ENCODE measurements at regions not wholly inside any gene's neighbourhood (a gene's known extent, or its start where the extent isn't known, plus 50 kb on each side); places are given as distances from the start of the nearest gene placed in this dataset.
"Not testable (repeated sequence)": the region's sequence is repeated elsewhere in the genome, so short reads cannot be mapped to it uniquely, and the experiment has no call there.

DNA sequence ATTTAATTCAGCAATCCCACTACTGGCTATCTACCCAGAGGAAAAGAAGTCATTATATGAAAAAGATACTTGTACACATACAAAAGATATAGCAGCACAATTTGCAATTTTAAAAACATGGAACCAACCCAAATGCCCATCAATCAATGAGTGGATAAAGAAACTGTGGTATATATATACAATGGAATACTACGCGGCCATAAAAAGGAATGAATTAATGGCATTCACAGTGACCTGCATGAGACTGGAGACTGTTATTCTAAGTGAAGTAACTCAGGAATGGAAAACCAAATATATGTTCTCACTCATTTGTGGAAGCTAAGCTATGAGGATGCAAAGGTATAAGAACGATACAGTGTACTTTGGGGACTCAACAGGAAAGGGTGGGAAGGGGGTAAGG lies 102.8 kb upstream of the KCNMA1 start:
- DNase-seq (ENCODE audit: low read depth), result not testable (repeated sequence)

DNA sequence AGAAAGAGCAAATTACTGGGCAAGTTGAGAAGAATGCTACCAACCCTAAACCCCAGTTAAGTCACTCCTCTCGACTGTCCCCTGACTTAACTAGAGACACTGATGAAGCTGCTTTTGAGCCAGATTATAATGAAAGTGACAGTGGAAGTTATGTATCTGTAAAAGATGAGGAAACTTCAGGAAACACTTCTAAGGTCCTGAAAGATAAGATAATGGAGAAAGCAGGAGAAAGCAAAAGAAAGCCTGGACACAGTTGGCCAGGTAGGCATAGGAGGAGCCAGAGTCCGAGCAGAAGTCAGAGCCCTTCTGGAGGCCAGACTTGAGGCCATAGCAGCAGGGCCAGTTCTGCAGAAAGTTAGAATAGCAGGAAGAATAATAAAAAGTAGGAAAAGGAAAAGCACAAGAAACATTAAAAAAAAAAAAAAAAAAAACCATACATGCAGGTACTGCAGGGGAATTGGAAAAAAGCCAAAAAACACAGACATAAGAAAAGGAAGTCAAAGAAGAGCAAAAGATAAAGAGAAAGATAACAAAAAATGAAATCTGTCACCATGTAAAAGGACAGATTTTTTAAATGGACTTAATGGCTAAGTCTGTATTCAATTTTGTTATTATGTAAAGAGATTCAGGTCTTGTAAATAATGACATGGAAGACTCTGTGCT lies 101.0 kb upstream of the KCNMA1 start:
- DNase-seq (ENCODE audit: low read depth), result no peak

- peak; percentile 76 for DNase-seq (ENCODE audit: low read depth)
Observed at GRCh38 chr10:77737608-77738007, 100.0 kb upstream of the KCNMA1 start.

GRCh38 chr10:77735136-77735535 lies 97.5 kb upstream of the KCNMA1 start:
- not testable (repeated sequence) for DNase-seq (ENCODE audit: low read depth)

DNA sequence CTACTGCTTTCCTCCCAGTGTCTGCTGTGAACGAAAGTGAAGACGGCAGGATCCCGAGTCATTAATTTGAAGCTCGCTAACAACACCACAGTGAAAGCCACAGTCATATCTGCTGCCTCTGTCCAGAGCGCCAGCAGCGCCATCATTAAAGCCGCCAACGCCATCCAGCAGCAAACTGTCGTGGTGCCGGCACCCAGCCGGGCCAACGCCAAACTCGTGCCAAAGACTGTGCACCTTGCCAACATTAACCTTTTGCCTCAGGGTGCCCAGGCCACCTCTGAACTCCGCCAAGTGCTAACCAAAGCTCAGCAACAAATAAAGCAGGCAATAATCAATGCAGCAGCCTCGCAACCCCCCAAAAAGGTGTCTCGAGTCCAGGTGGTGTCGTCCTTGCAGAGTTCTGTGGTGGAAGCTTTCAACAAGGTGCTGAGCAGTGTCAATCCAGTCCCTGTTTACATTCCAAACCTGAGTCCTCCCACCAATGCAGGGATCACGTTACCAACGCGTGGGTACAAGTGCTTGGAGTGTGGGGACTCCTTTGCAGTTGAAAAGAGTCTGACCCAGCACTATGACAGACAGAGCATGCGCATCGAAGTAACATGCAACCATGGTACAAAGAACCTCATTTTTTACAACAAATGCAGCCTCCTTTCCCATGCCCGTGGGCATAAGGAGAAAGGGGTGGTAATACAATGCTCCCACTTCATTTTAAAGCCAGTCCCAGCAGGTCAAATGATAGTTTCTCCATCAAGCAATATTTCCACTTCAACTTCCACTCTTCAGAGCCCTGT lies 94.8 kb upstream of the KCNMA1 start:
- DNase-seq (ENCODE audit: low read depth), result no peak

GRCh38 chr10:77727481-77727880 lies 89.9 kb upstream of the KCNMA1 start:
- DNase-seq (ENCODE audit: low read depth), result no peak

DNA sequence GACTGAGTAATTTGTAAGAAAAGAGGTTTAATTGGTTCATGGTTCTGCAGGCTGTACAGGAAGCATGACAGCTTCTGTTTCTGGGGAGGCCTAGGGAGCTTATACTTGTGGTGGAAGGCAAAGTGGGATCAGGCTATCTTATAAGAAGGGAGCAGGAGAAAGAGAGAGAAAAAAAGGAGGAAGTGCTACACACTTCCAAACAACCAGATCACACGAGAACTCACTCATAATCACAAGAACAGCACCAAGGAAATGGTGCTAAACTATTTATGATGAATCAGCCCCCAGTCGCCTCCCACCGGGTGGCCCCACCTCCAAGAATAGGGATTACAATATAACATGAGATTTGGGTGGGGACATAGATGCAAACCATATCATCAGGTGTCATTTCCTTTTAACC lies 89.1 kb upstream of the KCNMA1 start:
- no peak for DNase-seq (ENCODE audit: low read depth)

DNA sequence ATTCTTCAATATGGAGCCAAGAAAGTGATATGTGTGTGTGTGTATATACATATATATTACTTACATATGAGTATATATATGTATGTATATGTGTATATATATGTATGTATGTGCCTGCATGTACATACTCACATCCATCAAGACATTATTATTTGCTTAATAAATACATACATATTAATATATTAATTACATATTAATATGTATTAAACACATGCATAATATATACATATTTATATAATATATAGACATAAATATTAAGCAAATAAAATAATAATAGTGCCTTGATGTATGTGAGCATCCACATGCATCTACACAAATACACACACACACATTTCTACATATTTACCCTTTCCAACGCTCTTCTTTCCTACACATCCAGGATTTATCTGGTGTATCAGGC lies 88.7 kb upstream of the KCNMA1 start:
- no peak for DNase-seq (ENCODE audit: low read depth)

GRCh38 chr10:77724820-77725219 lies 87.2 kb upstream of the KCNMA1 start:
- no peak for DNase-seq (ENCODE audit: low read depth)

GRCh38 chr10:77723376-77723775 lies 85.8 kb upstream of the KCNMA1 start:
- DNase-seq (ENCODE audit: low read depth), result no peak

- DNase-seq (ENCODE audit: low read depth), result not testable (repeated sequence)
Observed at GRCh38 chr10:77722956-77723355, 85.3 kb upstream of the KCNMA1 start.

DNA sequence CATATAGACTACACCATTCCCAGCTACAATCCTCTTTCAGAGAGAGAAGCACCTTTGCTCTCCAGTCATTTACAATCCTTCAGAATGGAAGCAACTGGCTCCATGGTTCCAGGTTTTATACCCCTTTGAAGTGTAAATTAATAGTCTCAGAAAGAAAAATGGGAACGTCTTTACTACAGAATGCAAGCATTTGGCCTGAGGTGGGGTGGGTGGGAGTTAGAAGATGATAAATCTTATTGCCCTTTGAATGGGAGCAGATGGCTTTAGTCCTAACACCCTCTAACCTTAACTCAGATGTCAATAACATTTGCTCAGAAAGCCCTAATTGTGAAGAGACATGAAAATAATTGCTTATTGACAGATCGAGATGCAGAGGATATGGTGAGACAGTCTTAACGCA lies 84.2 kb upstream of the KCNMA1 start:
- DNase-seq (ENCODE audit: low read depth), result no peak

GRCh38 chr10:77718957-77719356 lies 81.3 kb upstream of the KCNMA1 start:
- DNase-seq (ENCODE audit: low read depth), result no peak

GRCh38 chr10:77718312-77718711 lies 80.7 kb upstream of the KCNMA1 start:
- not testable (repeated sequence) for DNase-seq (ENCODE audit: low read depth)

DNA sequence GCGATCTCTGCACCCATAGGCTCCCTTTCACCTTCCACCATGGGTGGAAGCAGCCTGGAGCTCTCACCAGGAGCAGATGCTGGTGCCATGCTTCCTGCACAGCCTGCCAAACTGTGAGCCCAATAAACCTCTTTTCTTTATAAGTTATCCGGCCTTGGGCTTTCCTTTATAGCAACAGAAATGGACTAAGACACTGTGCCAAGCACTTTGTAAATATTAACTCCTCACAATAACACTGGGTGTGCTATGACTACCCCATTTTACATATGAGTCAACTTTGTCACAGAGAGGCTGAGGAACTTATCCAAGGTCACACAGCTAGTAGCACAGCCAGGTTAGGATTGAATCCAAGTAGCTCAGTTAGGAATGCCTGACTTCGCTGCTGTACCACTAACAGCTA lies 79.7 kb upstream of the KCNMA1 start:
- no peak for DNase-seq (ENCODE audit: low read depth)

GRCh38 chr10:77716458-77717317 lies 79.1 kb upstream of the KCNMA1 start:
- DNase-seq (ENCODE audit: low read depth), result no peak

- no peak for DNase-seq (ENCODE audit: low read depth)
Observed at GRCh38 chr10:77715536-77715935, 77.9 kb upstream of the KCNMA1 start.

GRCh38 chr10:77715088-77715487 lies 77.5 kb upstream of the KCNMA1 start:
- DNase-seq (ENCODE audit: low read depth), result no peak

DNA sequence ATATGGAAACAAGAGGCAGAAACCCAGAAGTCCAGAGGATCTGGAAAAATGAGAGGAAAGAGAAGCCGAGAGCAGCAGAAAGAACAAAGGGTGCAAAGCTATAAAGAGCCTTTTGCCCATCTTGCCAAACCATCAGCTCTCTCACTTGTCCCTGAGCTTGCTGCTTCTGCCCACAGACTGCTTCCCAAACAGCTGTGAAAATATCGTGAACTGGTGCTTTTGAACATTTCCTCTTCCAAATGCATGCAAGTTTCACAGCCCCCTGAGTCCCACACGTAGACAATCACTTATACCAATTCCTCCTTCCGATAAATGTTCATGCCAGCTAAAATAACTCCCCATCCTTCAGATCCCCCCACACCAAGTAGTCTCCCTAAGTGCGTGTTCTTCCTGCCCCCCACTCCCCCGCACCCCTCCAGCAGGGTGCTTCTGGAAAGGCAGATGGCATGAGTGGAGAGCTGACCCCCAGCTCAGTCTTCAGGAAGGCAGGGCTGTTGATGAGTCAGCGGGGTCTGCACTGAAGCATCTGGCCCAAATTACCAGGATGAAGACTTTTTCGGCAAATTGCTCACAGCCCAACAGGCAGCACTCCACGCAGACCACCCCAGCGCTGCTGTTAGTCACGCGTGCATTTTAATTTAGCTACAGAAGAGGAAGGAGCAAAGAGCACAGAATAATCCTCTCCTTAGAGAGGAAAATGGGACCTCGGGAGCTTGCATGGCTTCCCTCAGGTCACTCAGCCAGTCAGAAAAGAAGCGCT lies 76.1 kb upstream of the KCNMA1 start:
- no peak for DNase-seq (ENCODE audit: low read depth)

GRCh38 chr10:77712207-77712606 lies 74.6 kb upstream of the KCNMA1 start:
- no peak for DNase-seq (ENCODE audit: low read depth)

DNA sequence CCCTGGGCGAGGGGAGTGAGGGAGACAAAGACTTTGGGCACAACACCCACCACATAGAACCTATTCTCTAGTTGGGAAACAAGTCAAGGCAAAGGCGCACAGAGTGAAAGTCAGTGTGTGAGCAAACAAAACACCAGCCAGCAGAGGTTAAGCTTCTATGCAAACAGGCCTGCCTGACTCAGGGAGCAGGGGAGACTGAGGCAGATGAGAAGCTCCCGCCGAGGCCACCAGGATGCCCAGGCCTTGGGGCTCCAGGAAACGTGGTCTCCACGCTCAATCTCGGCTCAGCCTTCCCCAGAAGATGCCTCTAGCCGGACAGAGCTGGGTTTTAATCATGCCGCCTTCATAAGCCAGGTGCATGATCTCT lies 74.1 kb upstream of the KCNMA1 start:
- DNase-seq (ENCODE audit: low read depth), result no peak

All from fibroblast of the conjunctiva (primary cell).